K562 (cell line): ENCODE measurements at regions not wholly inside any gene's neighbourhood (a gene's known extent, or its start where the extent isn't known, plus 50 kb on each side); places are given as distances from the start of the nearest gene placed in this dataset.

Experiments
- ATAC-seq: fragments of 200-7000 bp; cut with Tn5 transposase; 3 replicates; pipeline ENCODE4 v1.9.1; 2020; ENCODE audit warnings: moderate library complexity
- BruUV-seq: library from RNA; stranded (reverse); fragments of 400-500 nt; replicated peaks from 2 replicates; lab custom pipeline; 2021; lab: Mats Ljungman, UMichigan
- CTCF ChIA-PET: fragments of 300-600 bp; formaldehyde crosslinking; extraction: SDS; loops from one replicate; lab custom pipeline; 2021; ENCODE audit warnings: low intra/inter-chr PET ratio; lab: Yijun Ruan, JAX
- POLR2A ChIA-PET: fragments of 300-600, 350-650 bp; sonication (Branson Sonifier 250); formaldehyde crosslinking; extraction: SDS; loops from one replicate; lab custom pipeline; 2021; ENCODE audit warnings: antibody characterized with exemption, inconsistent platforms; lab: Yijun Ruan, JAX
- DNase-seq, 4 experiments: peaks; one replicate each; pipeline versions ENCODE4 v3.0.0 to v3.0.0-alpha.2; 2011 to 2018; ENCODE audit warnings: low spot score in 3 of 4, mixed read lengths in 3 of 4; ENCODE audit errors: extremely low read depth in 1 of 4
- FAIRE-seq: peaks from 2 replicates; lab custom pipeline; 2011; peaks lifted over from hg19 to GRCh38; lab: Jason Lieb, UNC
- H2AFZ ChIP-seq: 2 replicates; pipeline ENCODE4 v1.6.0; 2011; ENCODE audit warnings: low read depth, low read length, control low read depth, inconsistent platforms
- H3K27ac ChIP-seq: fragments of 200-600 bp; 3 replicates; pipeline ENCODE4 v1.8.0; 2011; ENCODE audit warnings: low read depth, mild to moderate bottlenecking, control low read depth, inconsistent platforms, low read length, moderate library complexity, mixed read lengths; ENCODE audit errors: extremely low read depth
- H3K27me3 ChIP-seq, 2 experiments: fragments of 300-600 bp in 1 of 2; 2 replicates in 1 of 2; 3 replicates in 1 of 2; pipeline versions ENCODE4 v1.6.0 to v1.8.0; 2011; ENCODE audit warnings: inconsistent platforms in 2 of 2, low read length in 2 of 2, mild to moderate bottlenecking in 1 of 2, mixed read lengths in 1 of 2, moderate library complexity in 1 of 2; ENCODE audit not compliant: control insufficient read depth in 2 of 2, insufficient read depth in 2 of 2
- H3K36me3 ChIP-seq: fragments of 300-600 bp; 3 replicates; pipeline ENCODE4 v1.8.0; 2011; ENCODE audit warnings: mild to moderate bottlenecking, low read length, inconsistent platforms; ENCODE audit not compliant: control insufficient read depth, insufficient read depth
- H3K4me1 ChIP-seq, 2 experiments: fragments of 200-600 bp in 1 of 2; replicated peaks in 1 of 2; 2 replicates in 1 of 2; 3 replicates in 1 of 2; pipeline versions ENCODE4 v1.5.1 to v1.8.0; 2011; ENCODE audit warnings: inconsistent platforms in 2 of 2, low read length in 2 of 2, mild to moderate bottlenecking in 1 of 2, mixed read lengths in 1 of 2, moderate library complexity in 1 of 2; ENCODE audit not compliant: control insufficient read depth in 2 of 2, insufficient read depth in 2 of 2
- H3K4me2 ChIP-seq: 2 replicates; pipeline ENCODE4 v1.6.1; 2011; ENCODE audit warnings: low read length, control low read depth, inconsistent platforms, mixed read lengths; ENCODE audit not compliant: insufficient read depth
- H3K4me3 ChIP-seq: fragments of 200-600 bp; sonication (generic), shearing (Covaris generic); 2 replicates; pipeline ENCODE4 v1.5.1; 2016; ENCODE audit warnings: control low read depth, inconsistent platforms
- H3K79me2 ChIP-seq: fragments of 200-600 bp; 3 replicates; pipeline ENCODE4 v1.8.0; 2011; ENCODE audit warnings: low read length, inconsistent platforms; ENCODE audit not compliant: control insufficient read depth, insufficient read depth
- H3K9ac ChIP-seq, 2 experiments: 2 replicates each; pipeline versions ENCODE4 v1.6.0 to v1.6.1; 2011; ENCODE audit warnings: low read depth in 2 of 2, low read length in 2 of 2, control low read depth in 1 of 2, inconsistent platforms in 1 of 2, mild to moderate bottlenecking in 1 of 2, mixed read lengths in 1 of 2; ENCODE audit not compliant: insufficient read depth in 1 of 2
- H3K9me1 ChIP-seq: one replicate; pipeline ENCODE4 v1.6.0; 2011; ENCODE audit warnings: inconsistent platforms, mild to moderate bottlenecking, low read length, moderate library complexity; ENCODE audit not compliant: control insufficient read depth, insufficient read depth
- H3K9me3 ChIP-seq: replicated peaks from 2 replicates; pipeline ENCODE4 v1.5.1; 2011; ENCODE audit warnings: low read depth, low read length, inconsistent platforms; ENCODE audit not compliant: control insufficient read depth, insufficient read depth
- H4K20me1 ChIP-seq: replicated peaks from 2 replicates; pipeline ENCODE4 v1.6.1; 2011; ENCODE audit warnings: low read length, inconsistent platforms, mixed read lengths; ENCODE audit not compliant: control insufficient read depth, insufficient read depth
- ATF6 ChIP-seq: sonication (generic); formaldehyde crosslinking; IDR thresholded peaks from 2 replicates; pipeline ENCODE4 v1.4.0; 2020; ENCODE audit warnings: mild to moderate bottlenecking, missing genetic modification reagents
- CREB5 ChIP-seq: fragments of 250-450 bp; sonication (Bioruptor Pico); IDR thresholded peaks from 2 replicates; pipeline ENCODE4 v1.5.0; 2020; ENCODE audit warnings: mild to moderate bottlenecking
- DACH1 ChIP-seq: fragments of 450-650 bp; IDR thresholded peaks from 2 replicates; pipeline ENCODE4 v1.6.1; 2018; ENCODE audit not compliant: partially characterized antibody
- DNMT1 ChIP-seq: fragments of 450-650 bp; IDR thresholded peaks from 2 replicates; pipeline ENCODE4 v1.6.1; 2016; ENCODE audit warnings: antibody characterized with exemption, mild to moderate bottlenecking
- FOXM1 ChIP-seq, 2 experiments: fragments of 450-650 bp in 1 of 2; sonication (generic) in 1 of 2; formaldehyde crosslinking in 1 of 2; IDR thresholded peaks; 2 replicates each; pipeline versions ENCODE4 v1.6.1 to v1.9.0; 2017 to 2022; ENCODE audit warnings: low read depth in 2 of 2, mild to moderate bottlenecking in 2 of 2, missing genetic modification reagents in 1 of 2, moderate library complexity in 1 of 2
- GTF2E2 ChIP-seq: fragments of 200-800 bp; sonication (Bioruptor generic); IDR thresholded peaks from 2 replicates; pipeline ENCODE4 v1.6.1; 2016; ENCODE audit warnings: missing genetic modification characterization, missing compliant biosample characterization
- HNRNPH1 ChIP-seq: fragments of 200-400 bp; formaldehyde crosslinking; optimal IDR thresholded peaks from 2 replicates; pipeline ENCODE3; 2017; ENCODE audit warnings: low read depth, mild to moderate bottlenecking, low read length, moderate library complexity
- HOMEZ ChIP-seq: fragments of 250-450 bp; sonication (Bioruptor Pico); IDR thresholded peaks from 2 replicates; pipeline ENCODE4 v1.4.0; 2020; ENCODE audit warnings: mild to moderate bottlenecking, moderate library complexity
- ID3 ChIP-seq, 2 experiments: fragments of 250-450 bp in 1 of 2; fragments of 450-650 bp in 1 of 2; sonication (Bioruptor Pico) in 1 of 2; IDR thresholded peaks; 2 replicates each; pipeline versions ENCODE4 v1.6.1 to v1.8.0; 2016 to 2021; ENCODE audit warnings: mild to moderate bottlenecking in 2 of 2, moderate library complexity in 2 of 2, missing compliant biosample characterization in 1 of 2, missing genetic modification characterization in 1 of 2
- NEUROD1 ChIP-seq: fragments of 150-350 bp; IDR thresholded peaks from 2 replicates; pipeline ENCODE4 v1.6.1; 2014; ENCODE audit warnings: borderline replicate concordance, low read length, low read depth; ENCODE audit not compliant: partially characterized antibody
- NFE2 ChIP-seq: IDR thresholded peaks from 2 replicates; pipeline ENCODE4 v1.6.1; 2014; ENCODE audit warnings: antibody characterized with exemption, low read depth
- NR2C1 ChIP-seq, 2 experiments: fragments of 450-650 bp; IDR thresholded peaks; 2 replicates each; pipeline ENCODE4 v1.6.1; 2017; ENCODE audit warnings: mild to moderate bottlenecking in 2 of 2, antibody characterized with exemption in 1 of 2, inconsistent platforms in 1 of 2, missing compliant biosample characterization in 1 of 2, missing genetic modification characterization in 1 of 2
- POLR2A ChIP-seq: fragments of 450-650 bp; conservative IDR thresholded peaks from 2 replicates; pipeline ENCODE4 v1.6.1; 2016
- POLR2H ChIP-seq: IDR thresholded peaks from 2 replicates; pipeline ENCODE4 v1.6.1; 2016; ENCODE audit warnings: missing genetic modification characterization, low read depth, mild to moderate bottlenecking, control low read depth, missing compliant biosample characterization, moderate library complexity
- TCF3 ChIP-seq: sonication (generic); formaldehyde crosslinking; IDR thresholded peaks from 2 replicates; pipeline ENCODE4 v1.4.0; 2020; ENCODE audit warnings: mild to moderate bottlenecking, missing genetic modification reagents
- ZNF263 ChIP-seq: sonication (generic); formaldehyde crosslinking; IDR thresholded peaks from 2 replicates; pipeline ENCODE4 v1.8.0; 2022; ENCODE audit warnings: mild to moderate bottlenecking, missing genetic modification reagents, borderline replicate concordance
- ZNF41 ChIP-seq: fragments of 250-450 bp; sonication (Bioruptor Pico); conservative IDR thresholded peaks from 2 replicates; pipeline ENCODE4 v1.4.0; 2020; ENCODE audit warnings: mild to moderate bottlenecking
- WGBS: fragments of 100-300 bp; shearing (Covaris generic); methylation state at CpG from one replicate; pipeline ENCODE4 v1.1.6; 2016; ENCODE audit warnings: low coverage, mixed read lengths; ENCODE audit not compliant: insufficient coverage; ENCODE audit errors: missing lambda C conversion rate; 5-methylcytosine and 5-hydroxymethylcytosine counted together
- in situ Hi-C: fragments of 300-500 bp; cut with MboI; formaldehyde crosslinking; loops from 4 replicates; pipeline ENCODE4 v1.15.0; 2018; ENCODE audit warnings: inconsistent platforms, mixed read lengths
- intact Hi-C: fragments of 100-400 bp; cut with micrococcal nuclease; formaldehyde crosslinking; loops from 2 replicates; pipeline ENCODE4 v1.14.2; 2022

GRCh38 chr5:116651653-116652052, 77.0 kb upstream of the SEMA6A start (continued):
- TF ChIP-seq ID3 (CRISPR knock-in tag; IDR thresholded peaks at IDR 0.05) (no peak), ID3 (tag; IDR thresholded peaks at IDR 0.05) (no peak), CREB5 (CRISPR knock-in tag) (no peak)

GRCh38 chr5:116650964-116651363, 76.3 kb upstream of the SEMA6A start:
- Histone ChIP-seq H3K9me3 (no peaks in the 10 kb centered on the region), H3K4me1 (no peaks in the 10 kb centered on the region), H3K4me2 (no peak overlapping the region), H3K4me3 (no peak overlapping the region), H3K9ac (no peak overlapping the region), H3K9me1 (no peaks in the 10 kb centered on the region), H4K20me1 (no peaks in the 10 kb centered on the region), H3K79me2 (no peaks in the 10 kb centered on the region), H3K27me3 (no peaks in the 10 kb centered on the region), H3K27ac (no peak overlapping the region), H3K36me3 (no peaks in the 10 kb centered on the region), H2AFZ (no peak overlapping the region)
- ATAC-seq (no peak), FAIRE-seq (no peak), DNase-seq (no peak)
- WGBS: 2% methylated on average over 4 of the region's 4 CpGs
- intact Hi-C loops: no loop called here
- in situ Hi-C loops: no loop called here
- no TSS peak for BruUV-seq
- POLR2A ChIA-PET: no interaction called here
- CTCF ChIA-PET: no interaction called here
- no peak for TF ChIP-seq TCF3 (CRISPR knock-in tag)
- TF ChIP-seq FOXM1 (IDR thresholded peaks at IDR 0.05; ENCODE audit: low read depth): no peak
- no peak for TF ChIP-seq FOXM1 (CRISPR knock-in tag; IDR thresholded peaks at IDR 0.05; ENCODE audit: low read depth)
- no peak for TF ChIP-seq NFE2
- TF ChIP-seq NR2C1 (IDR thresholded peaks at IDR 0.05): no peak
- TF ChIP-seq NR2C1 (tag; IDR thresholded peaks at IDR 0.05): no peak
- no peak for TF ChIP-seq DACH1
- TF ChIP-seq ZNF41 (CRISPR knock-in tag): no peak
- TF ChIP-seq HOMEZ (CRISPR knock-in tag): no peak
- TF ChIP-seq DNMT1: no peak
- TF ChIP-seq NEUROD1: no peak
- TF ChIP-seq ATF6 (CRISPR knock-in tag): no peak
- no peak for TF ChIP-seq GTF2E2
- no peak for TF ChIP-seq ZNF263 (CRISPR knock-in tag)
- no peak for TF ChIP-seq POLR2A
- TF ChIP-seq HNRNPH1: no peak
- no peak for TF ChIP-seq POLR2H (tag)
